Caki2 (cell line): ENCODE measurements at regions not wholly inside any gene's neighbourhood (a gene's known extent, or its start where the extent isn't known, plus 50 kb on each side); places are given as distances from the start of the nearest gene placed in this dataset.
"Not testable (repeated sequence)": the region's sequence is repeated elsewhere in the genome, so short reads cannot be mapped to it uniquely, and the experiment has no call there.

Source experiments
- DNase-seq: peaks from one replicate; pipeline ENCODE4 v3.0.0-alpha.2; 2015; ENCODE audit warnings: low read depth
- in situ Hi-C: cut with HindIII; loops from 2 replicates; pipeline ENCODE4 v1.10.0; 2016; ENCODE audit warnings: low sequenced_read_pairs, low pct_unique_long_range_greater_than_20kb, mixed read lengths

DNA sequence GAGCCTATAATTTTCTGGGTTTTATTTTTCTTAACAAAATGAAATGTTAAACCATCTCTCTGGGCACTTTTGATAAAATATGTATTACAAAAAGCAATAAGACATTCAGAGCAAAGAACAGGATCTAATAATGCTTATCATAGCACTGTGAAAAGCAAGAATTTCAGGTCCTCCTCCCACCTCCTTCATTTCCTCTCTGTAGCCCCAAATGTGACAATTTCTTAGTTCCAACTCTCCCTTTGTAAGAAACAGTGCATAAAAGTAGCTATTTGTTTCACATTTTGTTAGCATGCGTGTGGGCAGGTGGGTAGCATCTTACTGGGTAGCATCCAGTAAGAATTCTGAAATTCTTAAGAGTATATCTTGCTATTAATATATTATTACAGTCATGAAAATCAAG, 130.9 kb upstream of the RASA1 start:
- DNase-seq: no peak
- in situ Hi-C loops: no loop called here

DNA sequence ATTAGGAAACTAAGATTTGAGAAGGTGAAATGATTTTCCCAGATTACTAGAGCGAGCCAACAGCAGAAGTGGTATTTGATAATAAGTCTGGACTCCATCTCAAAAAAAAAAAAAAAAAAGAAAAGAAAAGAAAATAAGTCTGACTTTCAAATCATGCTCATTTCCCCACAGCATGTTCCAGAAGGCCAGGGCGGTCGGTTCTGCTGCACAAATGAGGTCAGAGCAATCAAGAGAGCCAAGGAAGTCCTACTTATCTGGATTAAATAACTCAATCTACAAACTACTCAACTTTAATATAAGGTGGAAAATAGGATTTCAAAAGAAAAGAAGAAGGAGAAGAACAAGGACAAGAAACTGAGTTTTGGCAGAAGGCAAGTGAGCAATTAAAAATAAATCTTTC, 130.4 kb upstream of the RASA1 start:
- no peak for DNase-seq
- in situ Hi-C loops: no loop called here

- DNase-seq: no peak
- in situ Hi-C loops: no loop called here
Observed at GRCh38 chr5:87138091-87138805, 129.4 kb upstream of the RASA1 start.

GRCh38 chr5:87139795-87140194, 127.9 kb upstream of the RASA1 start:
- DNase-seq: no peak
- in situ Hi-C loops: no loop called here

DNA sequence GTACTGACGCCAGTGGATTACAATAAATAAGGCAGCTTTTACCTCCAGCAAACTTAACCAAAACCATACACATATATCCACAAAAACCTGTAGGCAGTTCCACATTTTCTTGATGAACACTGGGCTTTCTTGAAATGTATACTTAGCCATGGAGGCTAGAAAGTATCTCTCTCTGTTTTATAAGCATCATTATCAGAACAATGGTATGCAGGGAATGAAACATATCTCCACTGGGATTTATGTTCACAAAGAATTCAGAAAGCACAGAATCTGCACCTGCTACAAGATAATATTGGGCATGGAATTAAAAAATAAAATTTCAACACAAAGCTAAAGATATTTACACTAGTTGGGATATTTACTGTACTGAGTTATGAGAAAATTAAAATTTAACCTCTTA, 126.1 kb upstream of the RASA1 start:
- DNase-seq: no peak
- in situ Hi-C loops: no loop called here

DNA sequence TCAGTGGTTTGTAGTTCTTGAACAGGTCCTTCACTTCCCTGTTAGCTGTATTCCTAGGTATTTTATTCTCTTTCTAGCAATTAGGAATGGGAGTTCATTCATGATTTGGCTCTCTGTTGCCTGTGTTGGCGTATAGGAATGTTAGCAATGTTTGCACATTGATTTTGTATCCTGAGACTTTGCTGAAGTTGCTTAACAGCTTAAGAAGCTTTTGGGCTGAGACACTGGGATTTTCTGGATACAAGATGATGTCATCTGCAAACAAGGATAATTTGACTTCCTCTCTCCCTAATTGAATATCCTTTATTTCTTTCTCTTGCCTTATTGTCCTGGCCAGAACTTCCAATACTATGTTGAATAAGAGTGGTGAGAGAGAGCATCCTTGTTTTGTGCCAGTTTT, 121.8 kb upstream of the RASA1 start:
- in situ Hi-C loops, DNase-seq: not testable (repeated sequence)

DNA sequence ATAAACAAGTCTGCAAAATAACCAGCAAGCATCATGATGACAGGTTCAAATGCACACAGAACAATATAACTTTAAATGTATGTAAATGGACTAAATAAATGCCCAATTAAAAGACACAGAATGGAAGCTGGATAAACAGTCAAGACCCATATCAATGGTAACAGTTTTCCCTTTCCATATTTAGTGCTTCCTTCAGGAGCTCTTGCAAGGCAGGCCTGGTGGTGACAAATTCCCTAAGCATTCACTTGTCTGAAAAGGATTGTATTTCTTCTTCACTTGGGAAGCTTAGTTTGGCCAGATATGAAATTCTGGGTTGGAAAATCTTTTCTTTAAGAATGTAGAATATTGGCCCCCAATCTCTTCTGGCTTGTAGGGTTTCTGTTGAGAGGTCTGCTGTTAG, 120.2 kb upstream of the RASA1 start:
- in situ Hi-C loops: no loop called here
- DNase-seq: no peak

DNA sequence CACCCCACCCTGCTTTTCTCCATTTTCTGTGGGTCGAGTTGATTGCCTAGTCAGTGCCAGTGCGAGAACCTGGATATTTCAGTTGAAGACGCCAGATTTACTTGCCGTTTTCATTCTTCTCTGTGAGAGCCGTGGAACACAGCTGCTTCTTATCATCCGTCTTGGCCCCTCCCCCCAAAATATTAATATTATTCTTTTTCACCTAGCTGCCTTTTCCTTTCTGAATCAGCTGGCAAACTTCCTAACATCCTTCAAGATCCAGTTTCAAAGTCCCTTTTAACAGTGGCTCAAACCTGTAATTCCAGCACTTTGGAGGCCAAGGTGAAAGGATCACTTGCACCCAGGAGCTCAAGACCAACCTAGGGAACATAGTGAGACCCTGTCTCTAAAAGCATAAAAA, 117.1 kb upstream of the RASA1 start:
- in situ Hi-C loops: no loop called here
- no peak for DNase-seq

GRCh38 chr5:87151547-87151946, 116.1 kb upstream of the RASA1 start:
- in situ Hi-C loops: no loop called here

DNA sequence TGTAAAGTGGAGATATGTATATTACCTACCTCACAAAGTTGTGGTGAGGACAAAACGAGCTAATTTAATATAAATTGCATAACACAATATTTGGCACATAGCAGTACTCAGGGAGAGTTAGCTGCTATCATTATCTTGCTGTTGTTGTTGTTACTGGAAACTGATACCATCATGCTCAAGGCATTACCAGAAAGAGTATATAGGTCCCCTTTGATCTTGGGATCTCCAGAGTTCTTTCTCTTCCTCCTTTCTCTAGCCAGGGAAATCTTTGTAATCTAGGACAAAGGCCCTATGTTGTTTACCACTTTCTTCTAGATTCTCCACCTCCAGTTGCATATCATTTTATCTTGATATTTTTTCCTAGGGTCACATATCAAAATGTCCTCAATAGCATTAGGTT, 114.8 kb upstream of the RASA1 start:
- in situ Hi-C loops: no loop called here
- DNase-seq: no peak

More at GRCh38 chr5:87151547-87151946, 116.1 kb upstream of the RASA1 start:
- peak; percentile 19 for DNase-seq

DNA sequence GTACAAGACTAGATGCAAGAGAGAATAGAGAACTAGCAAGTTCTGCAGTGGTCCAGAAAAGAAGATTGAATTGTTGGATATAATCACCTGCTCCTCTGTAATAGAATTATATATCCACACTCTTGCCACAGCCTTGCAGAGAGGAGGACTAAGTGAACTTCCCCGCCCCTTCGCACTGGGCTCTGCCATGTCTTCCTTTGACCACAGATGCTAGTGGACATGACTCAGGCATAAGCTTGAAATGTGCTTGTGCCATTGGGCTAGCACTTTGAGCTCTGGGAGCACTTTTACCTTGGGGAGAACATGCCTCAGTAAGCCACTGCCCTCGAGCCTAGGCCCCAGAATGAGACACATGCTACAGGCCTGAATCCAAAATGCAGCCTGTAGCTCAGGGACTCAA, 113.5 kb upstream of the RASA1 start:
- in situ Hi-C loops: no loop called here
- DNase-seq: no peak

DNA sequence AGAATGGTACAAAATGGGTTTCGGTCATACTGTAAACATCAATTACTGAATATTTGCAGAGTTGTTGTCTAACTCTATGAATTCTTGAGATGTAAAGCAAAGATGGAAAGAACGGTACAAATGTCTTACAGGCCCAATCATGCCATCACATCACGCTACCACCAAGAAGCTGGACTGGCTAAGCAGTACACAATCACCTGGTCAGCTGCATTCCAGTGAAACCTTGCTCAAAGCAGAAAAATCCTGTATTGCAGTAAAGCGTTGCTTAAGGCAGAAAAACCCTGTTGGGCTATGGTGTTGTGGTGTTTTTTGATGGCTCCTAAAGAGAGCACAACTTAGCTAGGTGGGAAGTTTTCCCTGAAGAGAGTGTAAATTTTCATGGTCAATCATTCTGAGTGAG, 112.6 kb upstream of the RASA1 start:
- in situ Hi-C loops: no loop called here

GRCh38 chr5:87156631-87157030, 111.1 kb upstream of the RASA1 start:
- in situ Hi-C loops: no loop called here
- DNase-seq: no peak

More for the DNA sequence above, 112.6 kb upstream of the RASA1 start:
- DNase-seq: no peak

DNA sequence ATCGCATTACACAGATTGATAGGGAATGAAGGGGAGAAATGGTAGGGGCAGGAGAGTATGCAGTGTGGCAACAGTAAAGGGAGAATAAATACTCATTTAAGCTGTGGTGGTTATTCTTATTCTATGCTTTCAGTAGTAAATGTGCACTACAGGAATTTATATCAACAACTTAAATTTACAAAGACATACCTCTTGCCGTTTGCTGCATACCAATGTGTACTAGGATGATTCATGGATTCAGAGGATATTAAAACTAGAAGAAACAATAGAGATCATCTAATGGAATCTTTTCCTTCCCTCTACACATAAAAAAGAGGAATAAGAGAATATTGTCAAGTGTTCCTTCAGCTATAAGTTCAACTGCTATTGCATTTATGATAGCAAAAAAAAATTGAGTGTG, 103.3 kb upstream of the RASA1 start:
- no peak for DNase-seq
- in situ Hi-C loops: no loop called here

GRCh38 chr5:87169300-87169991, 98.2 kb upstream of the RASA1 start:
- DNase-seq: no peak
- in situ Hi-C loops: no loop called here

GRCh38 chr5:87170799-87171198, 96.9 kb upstream of the RASA1 start:
- no peak for DNase-seq
- in situ Hi-C loops: no loop called here

- in situ Hi-C loops: no loop called here
- DNase-seq: no peak
Observed at GRCh38 chr5:87182649-87183048, 85.0 kb upstream of the RASA1 start.

- in situ Hi-C loops: no loop called here
- DNase-seq: no peak
Observed at GRCh38 chr5:87183896-87184295, 83.8 kb upstream of the RASA1 start.

GRCh38 chr5:87184605-87185004, 83.1 kb upstream of the RASA1 start:
- in situ Hi-C loops: no loop called here
- no peak for DNase-seq

DNA sequence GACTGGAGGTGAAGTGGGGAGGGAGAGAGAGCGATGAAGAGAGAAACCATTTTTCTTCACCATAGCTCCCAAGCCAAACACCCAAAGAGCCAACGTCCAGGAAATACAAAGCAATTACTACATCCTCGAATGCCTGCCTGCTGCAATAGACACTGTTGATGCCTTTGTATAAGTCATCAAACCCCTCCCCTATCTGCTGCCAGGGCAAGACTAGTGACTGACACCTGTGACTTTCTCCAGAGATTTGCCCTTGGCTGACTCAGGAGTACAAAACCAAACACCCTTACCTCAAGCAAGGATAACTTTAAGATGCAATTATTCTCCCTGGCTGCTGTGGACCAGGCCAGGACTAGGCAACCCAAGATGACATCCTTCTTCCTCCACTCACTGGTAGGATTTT, 81.8 kb upstream of the RASA1 start:
- in situ Hi-C loops: no loop called here
- DNase-seq: no peak
